Breast epithelium (tissue), 3 donors: ENCODE measurements at regions not wholly inside any gene's neighbourhood (a gene's known extent, or its start where the extent isn't known, plus 50 kb on each side); places are given as distances from the start of the nearest gene placed in this dataset.

ENCODE experiments used
- POLR2A ChIP-seq: fragments of 450-650 bp; IDR thresholded peaks from one replicate; pipeline ENCODE4 v1.6.1; 2016; ENCODE audit warnings: antibody characterized with exemption, mild to moderate bottlenecking, moderate library complexity
- TF ChIP-seq, protein P1 (sequence below), 3 donors: fragments of 450-650 bp; IDR thresholded peaks; one replicate each; pipeline ENCODE4 v1.5.1; 2016 to 2017; ENCODE audit warnings: antibody characterized with exemption in 3 of 3, mild to moderate bottlenecking in 3 of 3, moderate library complexity in 3 of 3

DNA sequence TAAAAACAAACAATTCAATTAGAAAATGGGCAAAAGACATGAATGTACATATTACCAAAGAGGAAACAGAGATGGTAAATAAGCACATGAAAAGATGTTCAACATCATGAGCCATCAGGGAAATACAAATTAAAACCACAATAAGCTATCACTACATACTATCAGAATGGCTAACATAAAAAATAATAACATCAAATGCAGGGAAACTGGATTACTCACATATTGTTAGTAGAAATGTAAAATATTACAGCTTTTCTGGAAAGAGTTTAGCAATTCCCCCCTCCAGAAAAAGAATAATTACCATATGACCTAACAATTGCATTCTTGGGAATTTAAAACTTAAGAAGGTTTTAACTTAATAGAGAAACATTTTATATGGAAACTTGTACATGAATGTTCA lies 232.9 kb upstream of the MTPN start:
- TF ChIP-seq POLR2A: no peak
- TF ChIP-seq, protein P1, sequence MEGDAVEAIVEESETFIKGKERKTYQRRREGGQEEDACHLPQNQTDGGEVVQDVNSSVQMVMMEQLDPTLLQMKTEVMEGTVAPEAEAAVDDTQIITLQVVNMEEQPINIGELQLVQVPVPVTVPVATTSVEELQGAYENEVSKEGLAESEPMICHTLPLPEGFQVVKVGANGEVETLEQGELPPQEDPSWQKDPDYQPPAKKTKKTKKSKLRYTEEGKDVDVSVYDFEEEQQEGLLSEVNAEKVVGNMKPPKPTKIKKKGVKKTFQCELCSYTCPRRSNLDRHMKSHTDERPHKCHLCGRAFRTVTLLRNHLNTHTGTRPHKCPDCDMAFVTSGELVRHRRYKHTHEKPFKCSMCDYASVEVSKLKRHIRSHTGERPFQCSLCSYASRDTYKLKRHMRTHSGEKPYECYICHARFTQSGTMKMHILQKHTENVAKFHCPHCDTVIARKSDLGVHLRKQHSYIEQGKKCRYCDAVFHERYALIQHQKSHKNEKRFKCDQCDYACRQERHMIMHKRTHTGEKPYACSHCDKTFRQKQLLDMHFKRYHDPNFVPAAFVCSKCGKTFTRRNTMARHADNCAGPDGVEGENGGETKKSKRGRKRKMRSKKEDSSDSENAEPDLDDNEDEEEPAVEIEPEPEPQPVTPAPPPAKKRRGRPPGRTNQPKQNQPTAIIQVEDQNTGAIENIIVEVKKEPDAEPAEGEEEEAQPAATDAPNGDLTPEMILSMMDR (IDR thresholded peaks at IDR 0.05): no peak
